Keratinocyte (primary cell): ENCODE measurements at regions not wholly inside any gene's neighbourhood (a gene's known extent, or its start where the extent isn't known, plus 50 kb on each side); places are given as distances from the start of the nearest gene placed in this dataset.

Source experiments
- DNase-seq: peaks from one replicate; pipeline ENCODE4 v3.0.0-alpha.2; 2011; ENCODE audit warnings: low read depth, missing footprints, low spot score
- FAIRE-seq: peaks from 2 replicates; lab custom pipeline; 2011; peaks lifted over from hg19 to GRCh38; lab: Jason Lieb, UNC
- H2AFZ ChIP-seq: 2 replicates; pipeline ENCODE4 v1.6.0; 2012; ENCODE audit warnings: low read length, control low read depth, inconsistent platforms; ENCODE audit not compliant: control insufficient read depth
- H3K27ac ChIP-seq: 2 replicates; pipeline ENCODE4 v1.5.1; 2011; ENCODE audit warnings: low read length; ENCODE audit not compliant: control insufficient read depth, insufficient read depth
- H3K27me3 ChIP-seq: 3 replicates; pipeline ENCODE4 v1.6.0; 2011; ENCODE audit warnings: low read length; ENCODE audit not compliant: control insufficient read depth, insufficient read depth; ENCODE audit errors: extremely low read depth
- H3K36me3 ChIP-seq, 2 experiments: 2 replicates in 1 of 2; 3 replicates in 1 of 2; pipeline ENCODE4 v1.5.1; 2011; ENCODE audit warnings: low read length in 2 of 2, mild to moderate bottlenecking in 1 of 2; ENCODE audit not compliant: control insufficient read depth in 2 of 2, insufficient read depth in 2 of 2; ENCODE audit errors: extremely low read depth in 1 of 2
- H3K4me1 ChIP-seq: 3 replicates; pipeline ENCODE4 v1.5.1; 2011; ENCODE audit warnings: low read length; ENCODE audit not compliant: control insufficient read depth, insufficient read depth; ENCODE audit errors: extremely low read depth
- H3K4me2 ChIP-seq: 3 replicates; pipeline ENCODE4 v1.6.0; 2011; ENCODE audit warnings: low read depth, low read length; ENCODE audit not compliant: control insufficient read depth, insufficient read depth; ENCODE audit errors: extremely low read depth
- H3K4me3 ChIP-seq, 3 experiments: fragments of 200-600 bp in 1 of 3; sonication (generic) in 1 of 3; 2 replicates in 2 of 3; 3 replicates in 1 of 3; pipeline ENCODE4 v1.5.1; 2011 to 2016; ENCODE audit warnings: low read length in 3 of 3, mild to moderate bottlenecking in 3 of 3, control low read depth in 2 of 3, inconsistent platforms in 1 of 3, low read depth in 1 of 3, mixed read lengths in 1 of 3, mixed run types in 1 of 3, moderate library complexity in 1 of 3; ENCODE audit not compliant: control insufficient read depth in 2 of 3, insufficient read depth in 2 of 3; ENCODE audit errors: extremely low read depth in 1 of 3
- H3K79me2 ChIP-seq: 2 replicates; pipeline ENCODE4 v1.6.0; 2012; ENCODE audit warnings: low read length; ENCODE audit not compliant: control insufficient read depth, insufficient read depth
- H3K9ac ChIP-seq: 3 replicates; pipeline ENCODE4 v1.6.0; 2011; ENCODE audit warnings: low read length; ENCODE audit not compliant: control insufficient read depth, insufficient read depth; ENCODE audit errors: extremely low read depth
- H3K9me1 ChIP-seq: 3 replicates; pipeline ENCODE4 v1.6.0; 2011; ENCODE audit warnings: low read length; ENCODE audit not compliant: control insufficient read depth, insufficient read depth; ENCODE audit errors: extremely low read depth
- H3K9me3 ChIP-seq: 2 replicates; pipeline ENCODE4 v1.5.1; 2012; ENCODE audit warnings: low read depth, low read length; ENCODE audit not compliant: control insufficient read depth
- H4K20me1 ChIP-seq: 3 replicates; pipeline ENCODE4 v1.6.0; 2011; ENCODE audit warnings: low read length; ENCODE audit not compliant: control insufficient read depth, insufficient read depth; ENCODE audit errors: extremely low read depth
- EZH2 ChIP-seq: IDR thresholded peaks from one replicate; pipeline ENCODE4 v1.6.1; 2012; ENCODE audit warnings: inconsistent platforms, mild to moderate bottlenecking, low read length, moderate library complexity
- dilution Hi-C: fragments of 300-500 bp; cut with MboI; formaldehyde crosslinking; loops from one replicate; pipeline ENCODE4 v1.7.0; 2020; ENCODE audit warnings: low sequenced_read_pairs; ENCODE audit not compliant: extremely low pct_ligation_motif_present
- TF ChIP-seq, protein P1 (sequence below), 3 experiments: IDR thresholded peaks in 1 of 3; conservative IDR thresholded peaks in 1 of 3; optimal IDR thresholded peaks in 1 of 3; 2 replicates in 2 of 3; 3 replicates in 1 of 3; pipeline versions ENCODE3 to v1.5.1; 2011; ENCODE audit warnings: low read length in 3 of 3, mild to moderate bottlenecking in 3 of 3, moderate library complexity in 2 of 3, control low read depth in 1 of 3, inconsistent platforms in 1 of 3; ENCODE audit not compliant: insufficient read depth in 2 of 3; ENCODE audit errors: extremely low read depth in 1 of 3

GRCh38 chr9:35549441-35549840 lies 55.6 kb upstream of the TESK1 start:
- Histone ChIP-seq H4K20me1 (peaks cover 6% of the 10 kb centered on the region), H3K36me3 (peaks cover 4 to 5% of the 10 kb centered on the region in 2 experiments), H3K27ac (no peak overlapping the region)

GRCh38 chr9:35552376-35552775 lies 52.7 kb upstream of the TESK1 start:
- Histone ChIP-seq H3K36me3 (peaks cover 12 to 15% of the 10 kb centered on the region in 2 experiments), H3K4me1 (no peaks in the 10 kb centered on the region), H3K9me3 (no peaks in the 10 kb centered on the region), H3K27me3 (no peaks in the 10 kb centered on the region), H3K9ac (no peak overlapping the region), H3K4me2 (no peak overlapping the region), H3K9me1 (no peaks in the 10 kb centered on the region), H4K20me1 (peaks cover 6% of the 10 kb centered on the region), H3K79me2 (peaks cover 3% of the 10 kb centered on the region), H2AFZ (no peak overlapping the region), H3K4me3 (no peak overlapping the region), H3K27ac (no peak overlapping the region)
- no peak for FAIRE-seq
- TF ChIP-seq EZH2, result no peak
- TF ChIP-seq, protein P1, sequence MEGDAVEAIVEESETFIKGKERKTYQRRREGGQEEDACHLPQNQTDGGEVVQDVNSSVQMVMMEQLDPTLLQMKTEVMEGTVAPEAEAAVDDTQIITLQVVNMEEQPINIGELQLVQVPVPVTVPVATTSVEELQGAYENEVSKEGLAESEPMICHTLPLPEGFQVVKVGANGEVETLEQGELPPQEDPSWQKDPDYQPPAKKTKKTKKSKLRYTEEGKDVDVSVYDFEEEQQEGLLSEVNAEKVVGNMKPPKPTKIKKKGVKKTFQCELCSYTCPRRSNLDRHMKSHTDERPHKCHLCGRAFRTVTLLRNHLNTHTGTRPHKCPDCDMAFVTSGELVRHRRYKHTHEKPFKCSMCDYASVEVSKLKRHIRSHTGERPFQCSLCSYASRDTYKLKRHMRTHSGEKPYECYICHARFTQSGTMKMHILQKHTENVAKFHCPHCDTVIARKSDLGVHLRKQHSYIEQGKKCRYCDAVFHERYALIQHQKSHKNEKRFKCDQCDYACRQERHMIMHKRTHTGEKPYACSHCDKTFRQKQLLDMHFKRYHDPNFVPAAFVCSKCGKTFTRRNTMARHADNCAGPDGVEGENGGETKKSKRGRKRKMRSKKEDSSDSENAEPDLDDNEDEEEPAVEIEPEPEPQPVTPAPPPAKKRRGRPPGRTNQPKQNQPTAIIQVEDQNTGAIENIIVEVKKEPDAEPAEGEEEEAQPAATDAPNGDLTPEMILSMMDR (optimal IDR thresholded peaks at IDR 0.05 in 1 of 3, IDR thresholded peaks at IDR 0.05 in 1 of 3, conservative IDR thresholded peaks at IDR 0.05 in 1 of 3; ENCODE audit: extremely low read depth in 1 of 3, insufficient read depth in 2 of 3, low read length in 3 of 3), result no peak
- no peak for DNase-seq
- dilution Hi-C loops, result no loop called here

More at GRCh38 chr9:35549441-35549840, 55.6 kb upstream of the TESK1 start:
- FAIRE-seq (no peak), DNase-seq (no peak)
- dilution Hi-C loops, result no loop called here
- Histone ChIP-seq H3K9me1 (no peaks in the 10 kb centered on the region), H2AFZ (no peak overlapping the region), H3K79me2 (peaks cover 16% of the 10 kb centered on the region), H3K4me2 (no peak overlapping the region), H3K9me3 (no peaks in the 10 kb centered on the region), H3K4me3 (no peak overlapping the region), H3K9ac (no peak overlapping the region), H3K27me3 (no peaks in the 10 kb centered on the region), H3K4me1 (no peaks in the 10 kb centered on the region)
- TF ChIP-seq EZH2, result no peak
- TF ChIP-seq, protein P1 (optimal IDR thresholded peaks at IDR 0.05 in 1 of 3, IDR thresholded peaks at IDR 0.05 in 1 of 3, conservative IDR thresholded peaks at IDR 0.05 in 1 of 3; ENCODE audit: extremely low read depth in 1 of 3, insufficient read depth in 2 of 3, low read length in 3 of 3), result no peak
